ENCODE measurements at regions not wholly inside any gene's neighbourhood (a gene's known extent, or its start where the extent isn't known, plus 50 kb on each side); places are given as distances from the start of the nearest gene placed in this dataset.
"Not testable (repeated sequence)": the region's sequence is repeated elsewhere in the genome, so short reads cannot be mapped to it uniquely, and the experiment has no call there.

- DNase-seq (ENCODE audit: low read depth, low spot score): no peak
Measured at GRCh38 chr13:90047600-90047999, 1299.9 kb upstream of the MIR17HG start.

DNA sequence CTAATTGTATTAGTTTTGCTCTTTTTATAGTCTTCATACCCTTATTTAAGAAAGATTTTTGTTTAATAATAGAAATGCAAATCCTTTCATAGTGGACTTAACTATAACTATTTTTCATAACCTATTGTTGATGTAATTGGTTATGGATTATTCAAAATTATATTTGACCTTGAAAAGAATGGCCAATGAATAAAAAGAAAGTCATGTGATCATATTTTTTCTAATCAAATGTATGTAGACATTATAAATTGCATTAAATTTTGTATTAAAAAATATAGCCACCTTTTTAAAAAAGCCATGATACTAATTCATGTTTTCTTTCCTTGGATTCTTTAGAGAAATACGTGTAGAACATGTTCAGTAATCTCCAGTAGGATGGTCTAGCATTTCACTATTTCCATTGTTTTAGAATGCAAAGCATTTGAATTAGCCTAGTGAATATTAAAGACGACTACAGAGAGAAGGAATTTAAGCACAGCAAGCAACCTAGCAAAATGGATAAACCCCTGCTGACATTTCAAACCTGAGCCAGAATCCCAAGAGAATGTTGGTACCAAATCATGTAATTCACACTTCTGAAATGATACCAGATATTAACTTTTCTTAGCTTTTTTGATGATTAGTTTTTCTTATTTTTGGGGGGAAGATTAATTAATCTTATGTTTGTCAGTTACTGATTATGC is 1297.4 kb upstream of the MIR17HG start:
- DNase-seq (ENCODE audit: low read depth, low spot score): no peak

- no peak for DNase-seq (ENCODE audit: low read depth, low spot score)
Measured at GRCh38 chr13:90055121-90055520, 1292.4 kb upstream of the MIR17HG start.

DNA sequence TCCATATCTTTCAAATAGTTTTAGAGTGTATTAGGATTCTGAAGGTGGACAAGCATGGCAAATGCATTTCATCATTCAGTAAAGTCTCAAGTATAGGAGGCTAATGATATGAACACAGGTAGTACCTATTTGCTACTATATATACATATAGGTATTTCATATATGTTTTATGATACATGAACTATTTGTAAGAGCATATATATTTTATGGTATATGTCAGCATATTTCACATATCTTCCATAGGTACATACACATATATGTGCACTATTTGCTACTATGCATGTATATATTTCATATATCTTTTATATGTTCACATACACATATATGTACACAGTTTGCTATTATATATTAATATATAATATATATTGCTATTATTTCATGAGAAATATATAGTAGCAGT is 1291.7 kb upstream of the MIR17HG start:
- DNase-seq (ENCODE audit: low read depth, low spot score): no peak

DNA sequence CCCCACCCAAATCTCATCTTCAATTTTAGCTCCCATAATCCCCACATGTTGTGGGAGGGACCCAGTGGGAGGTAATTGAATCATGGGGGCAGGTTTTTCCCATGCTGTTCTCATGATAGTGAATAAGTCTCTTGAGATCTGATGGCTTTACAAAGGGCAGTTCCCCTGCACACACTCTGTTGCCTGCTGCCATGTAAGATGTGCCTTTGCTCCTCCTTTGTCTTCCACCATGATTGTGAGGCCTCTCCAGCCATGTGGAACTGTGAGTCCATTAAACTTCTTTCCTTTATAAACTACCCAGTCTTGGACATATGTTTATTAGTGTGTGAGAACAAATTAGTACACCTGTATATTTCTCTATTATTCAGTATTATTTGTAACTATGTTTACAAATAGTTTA is 1283.3 kb upstream of the MIR17HG start:
- DNase-seq (ENCODE audit: low read depth, low spot score): not testable (repeated sequence)

DNA sequence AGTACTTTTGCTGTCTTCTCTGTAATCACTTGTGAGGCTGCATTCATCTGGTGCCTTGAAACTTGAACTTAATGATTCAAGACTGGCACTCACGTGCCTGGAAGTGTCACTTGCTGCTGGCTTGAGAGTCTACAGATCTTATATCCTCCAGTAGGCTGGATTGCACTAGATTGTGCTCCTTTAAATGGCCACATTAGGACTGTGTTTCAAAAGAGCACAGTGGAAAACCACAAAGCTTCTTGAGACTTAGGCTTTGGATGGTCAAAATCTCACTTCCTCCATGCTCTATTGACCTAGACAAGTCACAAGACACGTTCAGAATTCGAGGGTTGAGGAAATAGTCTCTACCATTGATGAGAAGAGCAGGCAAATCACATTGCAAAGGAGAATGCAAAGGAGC is 1278.8 kb upstream of the MIR17HG start:
- DNase-seq (ENCODE audit: low read depth, low spot score): no peak

DNA sequence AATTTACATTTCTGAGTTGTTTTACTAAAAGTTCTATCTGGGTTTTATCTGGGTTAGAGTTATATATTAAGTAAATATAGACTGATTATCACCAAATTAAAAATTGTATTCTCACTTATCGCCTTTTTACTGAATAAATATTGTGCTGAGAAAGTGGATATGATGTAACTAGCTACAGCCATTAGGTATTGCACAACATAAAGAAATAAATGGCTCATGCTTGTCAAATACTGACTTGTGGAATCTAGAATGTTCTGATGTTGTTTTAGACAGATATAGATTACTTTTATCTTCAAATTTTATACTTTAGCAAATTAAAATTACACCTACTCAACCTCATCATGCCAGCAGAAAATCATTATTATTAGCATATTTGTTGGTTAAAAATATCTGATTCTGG is 1277.1 kb upstream of the MIR17HG start:
- DNase-seq (ENCODE audit: low read depth, low spot score): no peak

DNA sequence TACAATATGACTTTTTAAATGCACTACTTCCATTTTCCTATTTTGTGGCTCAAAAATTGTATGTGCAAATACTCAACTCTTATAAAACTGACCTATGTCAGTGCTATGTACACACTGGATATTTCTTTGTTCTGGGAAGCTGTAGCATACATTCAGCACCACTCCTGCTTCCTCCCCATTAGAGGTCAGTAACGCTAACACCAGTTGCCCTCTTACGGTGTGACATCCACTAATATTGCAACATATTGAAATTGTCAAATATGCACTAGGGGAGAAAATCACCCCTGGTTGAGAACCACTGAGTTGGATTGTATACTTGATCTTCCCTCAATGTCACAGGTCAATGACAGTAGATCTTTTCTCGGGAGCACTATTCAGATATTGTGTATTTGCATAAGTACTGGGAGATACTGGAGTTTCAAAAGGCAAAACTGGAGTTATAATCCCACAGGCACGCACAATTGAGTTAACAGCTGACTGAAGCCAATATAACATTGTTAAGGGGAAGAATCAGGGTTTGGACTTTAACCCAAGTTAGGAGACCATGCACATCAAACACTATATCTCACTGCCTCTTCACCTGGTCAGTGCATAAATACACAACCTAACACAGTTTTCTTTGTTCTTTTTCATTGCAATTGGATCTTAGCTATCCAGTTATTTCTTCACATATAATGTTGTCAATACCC is 1276.5 kb upstream of the MIR17HG start:
- DNase-seq (ENCODE audit: low read depth, low spot score): no peak

- no peak for DNase-seq (ENCODE audit: low read depth, low spot score)
Measured at GRCh38 chr13:90084684-90085290, 1262.7 kb upstream of the MIR17HG start.

DNA sequence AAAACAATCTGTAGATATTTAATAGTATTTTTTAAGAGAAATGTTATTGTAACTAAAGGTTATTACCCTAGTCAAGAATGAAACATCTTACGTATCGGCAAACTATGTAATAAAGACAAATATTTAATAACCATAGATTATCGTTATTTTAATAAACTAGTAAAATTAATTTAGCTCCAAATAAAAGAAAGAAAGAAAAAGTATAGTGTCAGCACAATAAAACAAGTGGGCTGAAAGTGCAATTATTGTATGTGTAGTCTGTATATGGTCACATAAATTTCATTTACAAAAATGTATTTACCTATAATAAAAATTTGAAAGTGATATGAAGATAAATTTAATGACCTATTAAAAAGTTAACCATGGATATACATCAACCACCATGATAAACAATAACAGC is 1258.4 kb upstream of the MIR17HG start:
- no peak for DNase-seq (ENCODE audit: low read depth, low spot score)

DNA sequence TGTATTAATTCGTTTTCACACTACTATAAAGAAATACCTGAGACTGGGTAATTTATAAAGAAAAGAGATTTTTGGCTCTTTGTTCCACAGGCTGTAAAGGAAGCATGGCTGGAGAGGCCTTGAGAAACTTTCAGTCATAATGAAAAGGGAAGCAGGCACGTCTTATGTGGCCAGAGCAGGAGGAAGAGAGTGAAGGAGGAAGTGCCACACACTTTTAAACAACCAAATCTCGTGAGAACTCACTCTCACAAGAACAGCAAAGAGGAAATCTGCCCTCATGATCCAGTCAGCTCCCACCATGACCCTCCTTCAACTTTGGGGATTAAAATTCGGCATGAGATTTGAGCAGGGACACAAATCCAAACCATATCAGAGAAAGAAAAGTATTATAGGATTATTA is 1255.9 kb upstream of the MIR17HG start:
- no peak for DNase-seq (ENCODE audit: low read depth, low spot score)

DNA sequence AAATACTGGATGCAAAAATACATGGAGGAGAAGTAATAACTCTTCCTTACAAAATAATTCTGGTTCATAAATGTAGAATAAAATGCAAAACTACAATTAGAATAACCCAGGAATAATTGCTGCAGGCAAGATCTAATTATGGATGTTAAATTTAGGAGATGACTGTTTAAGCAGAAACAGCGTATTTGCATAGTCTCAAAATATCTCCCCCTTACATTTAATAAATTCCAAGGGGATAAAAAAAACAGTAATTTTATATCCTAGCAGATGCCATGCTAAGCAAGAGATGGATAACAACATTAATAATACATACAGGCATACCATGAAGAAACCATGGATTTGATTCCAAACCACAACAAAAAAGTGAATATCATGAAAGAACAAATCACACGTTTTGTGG is 1253.1 kb upstream of the MIR17HG start:
- DNase-seq (ENCODE audit: low read depth, low spot score): no peak

DNA sequence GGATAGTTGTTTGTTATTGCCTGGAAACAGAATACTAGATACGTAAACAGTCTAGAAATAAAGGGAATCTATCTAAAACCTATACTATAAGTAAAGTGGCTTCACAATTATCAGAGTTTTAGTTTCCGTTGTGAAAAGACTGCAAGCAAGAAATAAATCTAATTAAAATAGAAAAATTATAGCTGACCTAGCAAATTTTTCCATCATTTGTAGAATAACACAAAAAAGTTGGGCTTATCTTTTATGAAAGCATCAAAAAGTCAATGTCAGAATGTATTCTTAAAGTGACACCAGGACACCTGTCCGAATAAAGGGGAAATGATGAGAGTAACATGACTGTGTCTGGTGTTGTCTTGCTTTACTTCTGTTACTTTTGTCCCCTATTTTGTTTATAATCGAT is 1248.9 kb upstream of the MIR17HG start:
- DNase-seq (ENCODE audit: low read depth, low spot score): no peak

- no peak for DNase-seq (ENCODE audit: low read depth, low spot score)
Measured at GRCh38 chr13:90099847-90100246, 1247.6 kb upstream of the MIR17HG start.

DNA sequence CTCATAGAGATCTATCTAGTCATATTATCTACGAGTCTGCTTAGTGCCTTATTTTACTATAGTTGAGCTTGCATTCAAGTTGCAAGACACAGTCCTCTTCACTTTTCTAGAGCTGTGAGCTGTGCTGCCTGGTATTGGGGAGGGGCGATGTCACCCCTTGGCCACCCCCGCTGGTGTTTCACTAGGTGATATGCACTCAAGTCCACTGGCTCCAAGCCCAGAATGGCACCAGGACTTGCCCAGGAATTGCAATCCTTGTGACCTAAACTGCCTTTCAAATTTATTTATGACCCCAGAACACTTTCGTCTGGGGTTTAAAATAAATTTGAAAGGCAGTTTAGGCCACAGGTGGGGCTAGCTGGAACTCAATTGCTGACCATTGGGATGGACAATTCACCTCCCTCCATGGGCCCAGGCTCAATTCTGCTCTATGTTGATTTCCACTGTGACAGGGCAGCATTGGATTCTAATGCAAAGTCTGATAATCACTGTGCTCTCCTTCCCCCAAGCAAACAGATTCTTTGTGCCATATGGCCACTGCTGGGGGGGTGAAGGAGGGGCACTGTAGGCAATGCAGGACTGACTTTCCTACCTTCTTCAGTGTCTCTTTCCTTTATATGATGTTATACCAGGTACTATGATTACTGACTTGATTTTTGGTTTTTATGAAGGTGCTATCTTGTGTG is 1244.2 kb upstream of the MIR17HG start:
- DNase-seq (ENCODE audit: low read depth, low spot score): no peak

GRCh38 chr13:90104764-90105163 is 1242.7 kb upstream of the MIR17HG start:
- no peak for DNase-seq (ENCODE audit: low read depth, low spot score)

- no peak for DNase-seq (ENCODE audit: low read depth, low spot score)
Measured at GRCh38 chr13:90105276-90105675, 1242.2 kb upstream of the MIR17HG start.

DNA sequence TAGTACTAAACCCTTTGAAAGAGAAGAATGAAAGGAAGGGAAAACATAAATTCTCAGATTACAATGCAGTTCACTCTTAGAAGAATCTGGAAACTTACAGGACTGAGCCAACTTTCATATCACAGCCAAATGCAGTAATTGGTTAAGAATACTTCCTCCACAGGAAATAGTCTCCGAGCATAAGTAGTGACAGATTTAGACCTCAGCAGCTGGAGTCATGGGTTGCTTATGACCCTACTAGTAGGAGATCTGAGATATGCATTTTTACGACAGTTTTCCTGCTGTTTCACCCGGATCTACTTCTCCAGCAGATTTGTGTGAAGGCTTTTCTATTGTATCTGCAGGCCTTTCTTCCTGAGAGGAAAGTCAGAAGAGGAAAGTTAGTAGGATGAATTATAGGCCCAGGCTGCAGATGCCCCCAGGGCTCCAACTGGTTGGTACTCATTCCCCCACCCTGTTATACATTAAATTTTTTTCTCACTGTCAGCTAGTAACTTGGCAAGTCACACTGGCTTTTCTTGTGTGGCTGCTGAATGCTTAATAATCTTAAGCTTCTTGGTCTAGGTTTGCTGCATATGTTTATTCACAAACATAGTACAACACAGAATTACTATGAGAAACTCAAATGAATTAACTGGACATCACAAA is 1241.5 kb upstream of the MIR17HG start:
- DNase-seq (ENCODE audit: low read depth, low spot score): no peak

- no peak for DNase-seq (ENCODE audit: low read depth, low spot score)
Measured at GRCh38 chr13:90107661-90108060, 1239.8 kb upstream of the MIR17HG start.

DNA sequence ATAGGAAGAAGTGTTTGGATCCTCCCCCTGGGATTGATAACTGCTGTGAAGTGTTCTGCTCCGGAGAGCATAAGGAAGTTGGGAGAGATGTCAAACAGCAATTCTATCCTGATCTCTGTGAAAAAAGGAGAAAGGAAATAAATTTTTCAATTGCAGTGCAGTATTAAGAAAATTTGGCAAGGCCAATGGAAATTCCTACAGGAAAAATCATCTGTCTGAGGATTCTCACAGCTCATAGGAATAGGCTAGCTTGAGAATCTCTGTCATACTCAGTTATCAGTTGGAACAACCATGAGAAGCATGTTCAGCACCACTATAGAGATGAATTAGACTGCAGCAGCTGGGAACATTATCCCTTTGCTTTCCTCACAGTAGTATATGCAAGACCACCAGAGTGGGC is 1238.9 kb upstream of the MIR17HG start:
- DNase-seq (ENCODE audit: low read depth, low spot score): no peak

DNA sequence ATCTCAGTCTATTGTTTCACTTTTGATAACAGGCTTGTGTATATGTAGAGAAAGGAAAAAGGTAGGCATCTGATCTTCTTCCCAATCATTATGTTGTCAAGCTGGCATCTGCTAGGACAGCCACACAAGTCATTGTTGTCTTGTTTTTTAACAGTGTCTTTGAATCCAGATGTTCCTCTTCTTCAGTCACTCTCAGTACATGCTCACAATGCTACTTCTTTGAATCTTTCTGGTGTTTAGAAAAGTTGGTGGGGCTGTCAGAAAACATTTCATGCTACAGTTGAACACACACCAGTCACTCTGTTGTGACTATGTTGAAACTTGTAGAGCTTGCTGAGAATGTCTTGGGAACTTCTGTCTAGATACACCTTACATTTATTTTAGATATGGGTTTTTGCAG is 1231.4 kb upstream of the MIR17HG start:
- DNase-seq (ENCODE audit: low read depth, low spot score): no peak

GRCh38 chr13:90118467-90119071 is 1228.9 kb upstream of the MIR17HG start:
- DNase-seq (ENCODE audit: low read depth, low spot score): no peak

Measured in activated naive CD8-positive, alpha-beta T cell treated with anti-CD3 and anti-CD28 coated beads, Interleukin-2, amount 50 U/mL, for 16 hours (primary cell).